IMR-90 (cell line): ENCODE measurements at regions not wholly inside any gene's neighbourhood (a gene's known extent, or its start where the extent isn't known, plus 50 kb on each side); places are given as distances from the start of the nearest gene placed in this dataset.

Experiments used
- ATAC-seq: fragments of 200-7000 bp; cut with Tn5 transposase; 2 replicates; pipeline ENCODE4 v1.9.1; 2020; ENCODE audit warnings: low read depth, mild to moderate bottlenecking, moderate library complexity
- BruUV-seq: library from RNA; stranded (reverse); fragments of 400-500 nt; replicated peaks from 2 replicates; lab custom pipeline; 2021; lab: Mats Ljungman, UMichigan
- CTCF ChIA-PET: fragments of 300-600 bp; formaldehyde crosslinking; extraction: SDS; loops from one replicate; lab custom pipeline; 2021; ENCODE audit warnings: antibody characterized with exemption; lab: Yijun Ruan, JAX
- POLR2A ChIA-PET: fragments of 300-600 bp; sonication (Branson Sonifier 250); formaldehyde crosslinking; loops from one replicate; lab custom pipeline; 2022; ENCODE audit warnings: antibody characterized with exemption; ENCODE audit not compliant: unreplicated experiment; lab: Charles Lee
- DNase-seq: peaks from one replicate; pipeline ENCODE4 v3.0.0; 2013
- H2AFZ ChIP-seq: replicated peaks from 2 replicates; pipeline ENCODE3; 2013; ENCODE audit warnings: low read length, mild to moderate bottlenecking; ENCODE audit not compliant: poor library complexity
- H2AK5ac ChIP-seq: 2 replicates; pipeline ENCODE4 v1.6.1; 2013; ENCODE audit warnings: low read depth, low read length, inconsistent platforms
- H2AK9ac ChIP-seq: replicated peaks from 2 replicates; pipeline ENCODE3; 2013; ENCODE audit warnings: mild to moderate bottlenecking, low read depth, low read length, moderate library complexity; ENCODE audit not compliant: poor library complexity
- H2BK120ac ChIP-seq: 2 replicates; pipeline ENCODE4 v1.6.1; 2013; ENCODE audit warnings: low read depth, low read length, inconsistent platforms
- H2BK15ac ChIP-seq: 3 replicates; pipeline ENCODE4 v1.6.1; 2013; ENCODE audit warnings: low read depth, low read length, inconsistent platforms
- H2BK20ac ChIP-seq: 2 replicates; pipeline ENCODE4 v1.6.1; 2013; ENCODE audit warnings: low read depth, mild to moderate bottlenecking, inconsistent platforms, low read length, moderate library complexity
- H2BK5ac ChIP-seq: 2 replicates; pipeline ENCODE4 v1.6.1; 2013; ENCODE audit warnings: mild to moderate bottlenecking, low read depth, low read length, inconsistent platforms; ENCODE audit not compliant: poor library complexity, severe bottlenecking
- H3K14ac ChIP-seq: replicated peaks from 2 replicates; pipeline ENCODE4 v1.6.1; 2013; ENCODE audit warnings: low read depth, low read length, inconsistent platforms
- H3K18ac ChIP-seq: 2 replicates; pipeline ENCODE4 v1.6.1; 2013; ENCODE audit warnings: low read depth, low read length, control low read depth
- H3K23ac ChIP-seq: 2 replicates; pipeline ENCODE4 v1.6.1; 2013; ENCODE audit warnings: low read depth, low read length, inconsistent platforms
- H3K27ac ChIP-seq: 2 replicates; pipeline ENCODE4 v1.5.1; 2013; ENCODE audit warnings: mild to moderate bottlenecking, control low read depth, low read length; ENCODE audit not compliant: insufficient read depth
- H3K27me3 ChIP-seq: 2 replicates; pipeline ENCODE4 v1.6.1; 2013; ENCODE audit warnings: low read length; ENCODE audit not compliant: control insufficient read depth, insufficient read depth
- H3K36me3 ChIP-seq: 2 replicates; pipeline ENCODE4 v1.6.1; 2013; ENCODE audit warnings: low read length, mixed read lengths; ENCODE audit not compliant: control insufficient read depth, insufficient read depth
- H3K4ac ChIP-seq: 2 replicates; pipeline ENCODE4 v1.6.1; 2013; ENCODE audit warnings: low read depth, low read length, inconsistent platforms
- H3K4me1 ChIP-seq: 2 replicates; pipeline ENCODE4 v1.6.1; 2013; ENCODE audit warnings: low read length, mixed read lengths; ENCODE audit not compliant: control insufficient read depth, insufficient read depth
- H3K4me2 ChIP-seq: 2 replicates; pipeline ENCODE4 v1.6.1; 2013; ENCODE audit warnings: low read depth, mild to moderate bottlenecking, control low read depth, low read length, moderate library complexity
- H3K4me3 ChIP-seq: 2 replicates; pipeline ENCODE4 v1.5.1; 2013; ENCODE audit warnings: low read depth, mild to moderate bottlenecking, control low read depth, low read length, moderate library complexity; ENCODE audit not compliant: insufficient read depth
- H3K56ac ChIP-seq: 2 replicates; pipeline ENCODE4 v1.6.1; 2013; ENCODE audit warnings: low read length, inconsistent platforms; ENCODE audit not compliant: insufficient read depth; ENCODE audit errors: extremely low read depth
- H3K79me1 ChIP-seq, 2 experiments: 2 replicates each; pipeline ENCODE4 v1.6.1; 2013; ENCODE audit warnings: low read length in 2 of 2, inconsistent platforms in 1 of 2, low read depth in 1 of 2
- H3K9ac ChIP-seq: 2 replicates; pipeline ENCODE4 v1.6.1; 2013; ENCODE audit warnings: low read depth, low read length, control low read depth
- H3K9me1 ChIP-seq: 2 replicates; pipeline ENCODE4 v1.6.1; 2013; ENCODE audit warnings: low read length, inconsistent platforms; ENCODE audit not compliant: insufficient read depth
- H3K9me3 ChIP-seq: 2 replicates; pipeline ENCODE4 v1.6.1; 2013; ENCODE audit warnings: low read length; ENCODE audit not compliant: control insufficient read depth, insufficient read depth
- H4K20me1 ChIP-seq: 2 replicates; pipeline ENCODE4 v1.6.1; 2013; ENCODE audit warnings: low read length, inconsistent platforms; ENCODE audit not compliant: insufficient read depth
- H4K5ac ChIP-seq: 2 replicates; pipeline ENCODE4 v1.6.1; 2013; ENCODE audit warnings: mild to moderate bottlenecking, low read depth, low read length, control low read depth
- H4K8ac ChIP-seq, 2 experiments: 2 replicates each; pipeline ENCODE4 v1.6.1; 2013; ENCODE audit warnings: low read depth in 2 of 2, low read length in 2 of 2, control low read depth in 1 of 2, inconsistent platforms in 1 of 2
- H4K91ac ChIP-seq: 2 replicates; pipeline ENCODE4 v1.6.1; 2013; ENCODE audit warnings: low read depth, low read length, inconsistent platforms; ENCODE audit not compliant: insufficient read depth
- BHLHE40 ChIP-seq: fragments of 150-350 bp; IDR thresholded peaks from 2 replicates; pipeline ENCODE4 v1.6.1; 2016; ENCODE audit warnings: mild to moderate bottlenecking, low read depth, low read length
- RFX5 ChIP-seq: IDR thresholded peaks from 2 replicates; pipeline ENCODE4 v1.8.0; 2012; ENCODE audit warnings: low read depth, mild to moderate bottlenecking, low read length, moderate library complexity
- WGBS, 2 experiments: methylation state at CpG; one replicate each; pipeline versions ENCODE4 v1.1.5 to v1.1.7; 2013; ENCODE audit warnings: missing lambda C conversion rate in 2 of 2; ENCODE audit not compliant: insufficient read length in 1 of 2; ENCODE audit errors: extremely low coverage in 2 of 2; 5-methylcytosine and 5-hydroxymethylcytosine counted together
- dilution Hi-C: fragments of 300-500 bp; cut with HindIII; formaldehyde crosslinking; loops from one replicate; pipeline ENCODE4 v1.14.3; 2018; ENCODE audit warnings: low sequenced_read_pairs; ENCODE audit not compliant: unreplicated experiment
- in situ Hi-C: fragments of 300-500 bp; cut with MboI; formaldehyde crosslinking; loops from 3 replicates; pipeline ENCODE4 v1.14.3; 2019; ENCODE audit warnings: low sequenced_read_pairs, inconsistent platforms, mixed read lengths
- intact Hi-C: fragments of 100-400 bp; cut with micrococcal nuclease; formaldehyde crosslinking; loops from 2 replicates; pipeline ENCODE4 v1.10.0; 2022

DNA sequence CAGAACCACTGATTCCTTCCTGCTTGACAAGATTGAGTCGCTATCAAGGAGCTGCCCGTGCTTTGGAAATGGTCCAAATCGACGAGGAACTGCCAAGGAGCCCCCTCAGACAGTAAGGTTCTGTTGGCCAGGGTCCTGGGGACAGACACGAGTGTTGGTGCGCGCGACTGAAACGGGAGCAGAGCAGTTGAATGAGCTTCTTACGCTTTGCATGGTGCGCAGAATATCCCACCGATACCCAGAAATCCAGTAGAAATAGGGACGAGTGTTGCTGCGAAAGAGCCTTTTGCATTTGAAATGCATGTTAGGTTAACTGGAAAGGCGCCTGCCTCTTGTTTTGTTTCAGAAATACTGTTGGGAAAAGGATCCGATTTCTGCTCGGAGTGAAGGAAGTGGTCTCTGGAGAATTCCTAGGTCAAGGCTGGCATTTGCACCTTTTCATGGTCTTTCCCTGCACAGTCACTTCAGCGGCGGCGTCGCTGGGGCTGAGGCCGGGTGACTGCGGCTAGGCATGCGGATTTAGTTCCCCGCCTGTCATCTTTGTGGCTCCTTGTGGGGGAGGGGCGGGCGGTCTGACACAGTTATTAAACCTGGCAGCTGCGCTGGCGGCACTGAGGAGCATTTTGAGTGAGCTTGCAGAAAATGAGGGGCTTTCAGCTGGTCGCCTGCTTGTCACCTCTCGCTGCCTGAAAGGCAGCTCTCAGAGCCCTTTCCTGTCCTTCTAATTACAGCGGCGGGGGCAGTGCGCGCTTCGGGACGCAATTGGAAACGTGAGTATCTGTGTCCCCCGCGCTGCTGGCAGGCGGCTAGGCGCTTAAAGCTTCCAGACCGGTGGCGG, 51.5 kb upstream of the TRIM2 start:
- H4K20me1 ChIP-seq = no peaks in the 10 kb centered on the region
- no peaks in the 10 kb centered on the region for H3K79me1 ChIP-seq
- no TSS peak for BruUV-seq
- CTCF ChIA-PET = interaction anchor here (1.3 kb wide), 1 partner anchor 10 kb away, joined by 5 read pairs; no protein-coding TSS in a partner anchor
- no peak overlapping the region for H3K4ac ChIP-seq
- peak overlapping the region; percentile 24; the same call in 1 of the 2 replicates for H3K56ac ChIP-seq
- H3K18ac ChIP-seq = no peak overlapping the region
- peak overlapping the region; percentile 21; the same call in 1 of the 2 replicates for H3K9ac ChIP-seq
- H3K4me3 ChIP-seq = peak overlapping the region; percentile 48
- no peak overlapping the region for H4K91ac ChIP-seq
- H2AK9ac ChIP-seq = peak overlapping the region; percentile 0
- ATAC-seq (peak; percentile 32), DNase-seq (peak; percentile 23)
- H2BK5ac ChIP-seq = no peak overlapping the region
- H3K36me3 ChIP-seq = no peaks in the 10 kb centered on the region
- dilution Hi-C loops = no loop called here
- no peak overlapping the region for H4K5ac ChIP-seq
- no peak overlapping the region for H2AK5ac ChIP-seq
- H2AFZ ChIP-seq = peak overlapping the region; percentile 93
- H3K27ac ChIP-seq = no peak overlapping the region
- H3K9me3 ChIP-seq = no peaks in the 10 kb centered on the region
- peaks cover 3% of the 10 kb centered on the region for H3K27me3 ChIP-seq
- peak overlapping the region; percentile 66; the same call in 1 of the 2 replicates for H2BK120ac ChIP-seq
- peak overlapping the region in 1 of 2 experiments; percentile 34; a peak in 1 of 4 replicates for H4K8ac ChIP-seq
- in situ Hi-C loops = no loop called here
- peak overlapping the region; percentile 85 for H3K4me2 ChIP-seq
- H3K9me1 ChIP-seq = 0 out of 2 replicates have a peak, but pooled peaks cover 3% of the 10 kb centered on the region
- H3K14ac ChIP-seq = no peak overlapping the region
- TF ChIP-seq RFX5 (no peak), BHLHE40 (0 out of 2 replicates have a peak, but pooled peaks have one; percentile 10)
- no peak overlapping the region for H2BK15ac ChIP-seq
- WGBS, 2 experiments = 3% methylated on average over 8 of the region's 44 CpGs; no CpG with 5 or more reads in 1 of the 2 experiments
- intact Hi-C loops = loop anchor here (2.0 kb wide), 1 partner anchor 70 kb away; no protein-coding TSS in a partner anchor
- H3K4me1 ChIP-seq = peaks cover 5% of the 10 kb centered on the region
- POLR2A ChIA-PET = no interaction called here
- peak overlapping the region; percentile 29 for H3K23ac ChIP-seq
- no peak overlapping the region for H2BK20ac ChIP-seq
